ENCODE measurements at regions not wholly inside any gene's neighbourhood (a gene's known extent, or its start where the extent isn't known, plus 50 kb on each side); places are given as distances from the start of the nearest gene placed in this dataset.

DNA sequence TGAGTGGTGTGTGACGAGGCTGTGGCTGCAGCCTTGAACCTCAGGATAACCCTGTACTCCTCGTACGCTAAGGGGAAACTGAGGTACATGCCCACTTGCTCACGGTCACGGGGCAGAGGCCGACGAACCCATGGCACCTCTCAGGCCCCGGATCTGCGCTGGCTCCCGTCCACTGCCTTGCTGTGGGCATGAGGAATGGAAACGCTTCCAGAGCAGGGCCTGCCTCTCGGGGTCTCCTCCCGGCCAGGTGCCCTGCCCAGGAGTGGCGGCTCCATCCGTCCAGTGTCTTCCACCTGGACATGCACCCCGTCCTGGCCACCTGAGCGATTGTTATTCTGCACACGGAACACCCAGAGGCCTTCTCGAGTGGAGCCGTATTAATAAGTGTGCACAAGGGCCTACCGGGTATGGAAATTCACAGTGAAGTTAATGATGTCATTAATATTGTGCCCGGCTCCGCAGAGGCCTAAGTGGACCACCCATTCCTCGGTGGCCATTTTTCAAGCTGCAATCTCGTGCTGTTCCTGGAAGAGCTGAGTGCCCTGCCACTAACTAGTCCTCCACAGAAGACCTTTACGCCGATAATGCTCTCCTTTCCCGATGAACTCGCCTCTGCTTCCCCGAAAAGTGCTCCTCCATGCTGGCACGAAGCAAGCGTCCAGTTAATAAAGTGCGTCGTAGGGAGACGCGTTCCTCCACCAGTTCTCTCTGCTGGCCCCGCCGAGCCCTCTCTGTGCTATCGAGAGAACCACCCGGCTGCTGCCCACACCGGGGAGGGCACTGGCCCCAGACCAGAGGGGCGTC lies 927.9 kb downstream of the BRD1 start:
- TF ChIP-seq POLR2AphosphoS5 (IDR thresholded peaks at IDR 0.05; ENCODE audit: low read depth, low read length) (no peak), TCF7L2 (IDR thresholded peaks at IDR 0.05; ENCODE audit: low read depth, low read length) (no peak)
- TF ChIP-seq, protein P1, sequence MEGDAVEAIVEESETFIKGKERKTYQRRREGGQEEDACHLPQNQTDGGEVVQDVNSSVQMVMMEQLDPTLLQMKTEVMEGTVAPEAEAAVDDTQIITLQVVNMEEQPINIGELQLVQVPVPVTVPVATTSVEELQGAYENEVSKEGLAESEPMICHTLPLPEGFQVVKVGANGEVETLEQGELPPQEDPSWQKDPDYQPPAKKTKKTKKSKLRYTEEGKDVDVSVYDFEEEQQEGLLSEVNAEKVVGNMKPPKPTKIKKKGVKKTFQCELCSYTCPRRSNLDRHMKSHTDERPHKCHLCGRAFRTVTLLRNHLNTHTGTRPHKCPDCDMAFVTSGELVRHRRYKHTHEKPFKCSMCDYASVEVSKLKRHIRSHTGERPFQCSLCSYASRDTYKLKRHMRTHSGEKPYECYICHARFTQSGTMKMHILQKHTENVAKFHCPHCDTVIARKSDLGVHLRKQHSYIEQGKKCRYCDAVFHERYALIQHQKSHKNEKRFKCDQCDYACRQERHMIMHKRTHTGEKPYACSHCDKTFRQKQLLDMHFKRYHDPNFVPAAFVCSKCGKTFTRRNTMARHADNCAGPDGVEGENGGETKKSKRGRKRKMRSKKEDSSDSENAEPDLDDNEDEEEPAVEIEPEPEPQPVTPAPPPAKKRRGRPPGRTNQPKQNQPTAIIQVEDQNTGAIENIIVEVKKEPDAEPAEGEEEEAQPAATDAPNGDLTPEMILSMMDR (IDR thresholded peaks at IDR 0.05): no peak
- TF ChIP-seq, protein P2, sequence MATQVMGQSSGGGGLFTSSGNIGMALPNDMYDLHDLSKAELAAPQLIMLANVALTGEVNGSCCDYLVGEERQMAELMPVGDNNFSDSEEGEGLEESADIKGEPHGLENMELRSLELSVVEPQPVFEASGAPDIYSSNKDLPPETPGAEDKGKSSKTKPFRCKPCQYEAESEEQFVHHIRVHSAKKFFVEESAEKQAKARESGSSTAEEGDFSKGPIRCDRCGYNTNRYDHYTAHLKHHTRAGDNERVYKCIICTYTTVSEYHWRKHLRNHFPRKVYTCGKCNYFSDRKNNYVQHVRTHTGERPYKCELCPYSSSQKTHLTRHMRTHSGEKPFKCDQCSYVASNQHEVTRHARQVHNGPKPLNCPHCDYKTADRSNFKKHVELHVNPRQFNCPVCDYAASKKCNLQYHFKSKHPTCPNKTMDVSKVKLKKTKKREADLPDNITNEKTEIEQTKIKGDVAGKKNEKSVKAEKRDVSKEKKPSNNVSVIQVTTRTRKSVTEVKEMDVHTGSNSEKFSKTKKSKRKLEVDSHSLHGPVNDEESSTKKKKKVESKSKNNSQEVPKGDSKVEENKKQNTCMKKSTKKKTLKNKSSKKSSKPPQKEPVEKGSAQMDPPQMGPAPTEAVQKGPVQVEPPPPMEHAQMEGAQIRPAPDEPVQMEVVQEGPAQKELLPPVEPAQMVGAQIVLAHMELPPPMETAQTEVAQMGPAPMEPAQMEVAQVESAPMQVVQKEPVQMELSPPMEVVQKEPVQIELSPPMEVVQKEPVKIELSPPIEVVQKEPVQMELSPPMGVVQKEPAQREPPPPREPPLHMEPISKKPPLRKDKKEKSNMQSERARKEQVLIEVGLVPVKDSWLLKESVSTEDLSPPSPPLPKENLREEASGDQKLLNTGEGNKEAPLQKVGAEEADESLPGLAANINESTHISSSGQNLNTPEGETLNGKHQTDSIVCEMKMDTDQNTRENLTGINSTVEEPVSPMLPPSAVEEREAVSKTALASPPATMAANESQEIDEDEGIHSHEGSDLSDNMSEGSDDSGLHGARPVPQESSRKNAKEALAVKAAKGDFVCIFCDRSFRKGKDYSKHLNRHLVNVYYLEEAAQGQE (IDR thresholded peaks at IDR 0.05; ENCODE audit: insufficient read depth in 1 of 2, low read depth in 2 of 2, low read length in 1 of 2): no peak

Measured in Panc1 (cell line).